ENCODE measurements at regions not wholly inside any gene's neighbourhood (a gene's known extent, or its start where the extent isn't known, plus 50 kb on each side); places are given as distances from the start of the nearest gene placed in this dataset.
"Not testable (repeated sequence)": the region's sequence is repeated elsewhere in the genome, so short reads cannot be mapped to it uniquely, and the experiment has no call there.

DNA sequence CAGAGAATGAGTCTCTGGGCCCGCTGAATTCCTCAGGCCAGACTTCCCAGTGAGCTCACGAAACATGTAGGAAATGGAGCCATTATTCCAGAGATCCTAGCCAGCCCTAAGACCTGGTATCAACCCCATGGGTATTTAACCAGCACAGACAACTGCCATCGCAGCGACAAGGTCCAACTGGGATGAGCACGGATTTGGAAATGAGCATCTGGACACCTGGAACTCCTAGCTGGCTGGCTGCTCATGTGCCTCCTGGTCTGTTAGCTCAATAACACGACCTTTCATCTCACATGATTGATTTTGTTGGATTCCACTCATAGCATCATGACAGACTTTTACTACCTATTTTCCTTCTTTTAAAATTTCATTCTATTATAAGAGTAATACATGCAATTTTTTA is 51.0 kb downstream of the POU3F3 start:
- no peak for DNase-seq (ENCODE audit: low spot score)
- no peak for FAIRE-seq

DNA sequence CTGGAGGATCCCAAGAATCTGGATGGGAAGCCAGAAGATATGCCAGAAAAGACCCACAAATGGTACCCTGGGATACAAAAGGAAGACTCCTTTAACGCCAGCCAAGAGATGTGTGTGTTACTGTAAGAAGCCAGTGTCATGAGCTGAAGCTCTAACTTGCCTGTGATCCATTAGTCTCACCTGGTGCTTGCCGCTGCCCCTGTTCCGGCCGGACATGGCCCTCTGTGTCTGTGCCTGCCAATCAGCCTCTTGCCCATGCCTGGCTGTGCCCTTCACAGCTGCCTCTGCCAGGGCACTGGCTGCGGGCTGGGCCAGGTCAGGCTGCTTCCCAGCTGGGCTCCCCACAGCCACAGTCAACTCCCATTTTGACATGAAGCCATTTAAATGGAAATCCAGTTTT is 55.4 kb downstream of the POU3F3 start:
- DNase-seq (ENCODE audit: low spot score), result no peak
- no peak for FAIRE-seq

DNA sequence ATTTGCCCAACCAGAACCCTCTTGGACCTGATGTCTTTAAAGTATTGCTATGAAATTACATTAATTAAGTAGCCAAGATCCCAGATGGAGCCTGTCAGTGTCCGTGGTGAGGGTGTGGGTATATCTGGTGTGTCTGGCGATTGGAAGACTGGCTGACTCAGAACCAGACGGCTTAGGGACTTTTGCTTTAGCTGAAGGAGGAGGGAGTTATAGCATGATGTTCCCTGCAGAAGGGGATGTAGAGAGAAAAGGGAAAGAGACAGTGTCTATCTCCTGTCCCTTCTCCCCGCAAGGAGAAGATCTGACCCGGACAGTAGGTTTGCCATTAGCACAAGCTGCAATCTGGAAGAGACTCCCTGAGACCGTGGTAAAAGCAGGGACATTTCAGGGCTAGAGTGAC is 60.6 kb downstream of the POU3F3 start:
- FAIRE-seq, result peak; percentile 13
- no peak for DNase-seq (ENCODE audit: low spot score)

DNA sequence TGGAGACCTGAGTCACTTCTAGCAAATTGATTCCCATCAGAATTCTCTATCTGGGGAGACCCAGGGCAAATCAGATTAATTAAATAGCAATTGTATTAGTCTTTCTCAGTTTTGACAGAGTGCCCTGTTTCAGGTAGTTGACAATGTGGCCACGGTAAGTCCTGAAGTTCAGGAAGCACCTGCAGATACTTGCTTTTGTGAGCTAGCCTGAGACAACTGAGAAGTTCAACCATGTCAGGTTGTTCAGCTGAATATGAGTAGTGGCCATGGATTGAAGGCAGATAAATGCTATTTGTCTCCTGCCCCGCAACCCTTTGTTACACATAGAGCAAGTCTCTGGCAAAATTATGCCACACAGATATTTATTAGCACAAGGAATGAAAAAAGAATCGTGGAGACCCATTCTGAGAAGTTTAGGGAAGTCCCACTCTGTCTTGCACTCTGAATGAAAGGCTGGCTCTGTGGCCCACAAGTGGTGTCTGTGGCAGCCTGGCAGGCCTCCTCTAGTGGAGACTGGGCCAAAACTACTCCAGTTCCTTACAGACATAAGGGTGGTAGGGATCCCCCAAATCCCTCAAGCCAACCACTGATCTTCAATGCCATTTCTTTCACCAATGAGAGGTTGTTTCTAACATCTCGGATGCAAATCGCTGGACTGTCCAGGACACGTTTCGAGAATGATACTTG is 61.3 kb downstream of the POU3F3 start:
- FAIRE-seq (no peak), DNase-seq (ENCODE audit: low spot score) (no peak)

DNA sequence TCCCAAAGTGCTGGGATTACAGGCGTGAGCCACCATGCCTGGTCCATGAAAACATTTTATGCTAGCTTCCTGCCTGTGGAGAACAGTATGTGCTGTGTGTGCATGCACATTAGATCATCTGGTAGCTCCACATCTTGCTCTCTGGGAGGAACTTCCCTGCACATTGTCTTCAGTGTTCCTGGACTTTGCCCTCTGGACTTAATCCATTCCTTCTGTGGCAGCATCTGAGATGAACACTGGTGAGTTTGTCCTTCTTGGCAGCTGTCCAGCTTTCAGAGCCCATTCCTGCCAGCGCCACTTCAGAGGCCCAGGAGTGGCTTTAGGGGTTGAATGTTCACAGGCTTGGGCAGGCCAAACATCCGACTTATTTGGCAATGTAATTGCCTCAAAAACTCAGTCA is 65.2 kb downstream of the POU3F3 start:
- FAIRE-seq, result no peak
- peak; percentile 21 for DNase-seq (ENCODE audit: low spot score)

DNA sequence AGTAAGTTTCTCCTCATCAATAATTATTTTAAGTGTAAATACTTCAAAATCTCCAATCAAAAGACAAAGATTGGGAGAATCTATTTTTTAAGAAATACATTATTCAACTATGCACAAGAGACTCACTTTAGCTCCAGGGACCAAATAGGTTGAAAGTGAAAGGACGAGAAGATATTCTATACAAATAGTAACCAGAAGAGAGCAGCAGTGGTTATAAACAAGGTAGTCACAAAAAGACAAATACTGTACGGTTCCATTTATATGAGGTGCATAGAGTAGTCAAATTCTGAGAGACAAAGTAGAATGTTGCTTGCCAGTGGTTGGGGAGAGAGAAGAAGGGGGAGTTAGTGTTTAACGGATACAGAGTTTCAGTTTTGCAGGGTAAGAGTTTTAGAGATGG is 69.8 kb downstream of the POU3F3 start:
- FAIRE-seq, result no peak

DNA sequence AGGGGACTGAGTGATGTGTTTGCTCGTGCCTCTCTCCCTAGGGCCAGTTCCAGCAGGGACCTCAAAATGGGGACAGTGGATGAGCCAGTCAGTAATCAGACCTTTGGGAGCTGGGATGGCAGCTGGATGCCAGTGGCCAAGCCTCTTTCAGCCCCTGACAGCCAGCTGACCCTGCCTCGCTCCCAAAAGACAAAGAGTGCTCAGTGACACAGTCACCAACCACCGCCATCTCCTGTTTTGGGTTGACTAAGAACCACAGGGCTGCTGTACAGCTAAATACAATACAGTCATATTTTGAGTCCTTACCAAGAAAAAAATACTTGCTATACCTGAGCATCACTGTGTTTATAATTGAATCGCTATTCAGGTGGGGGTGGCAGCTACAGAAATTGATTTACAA is 75.7 kb downstream of the POU3F3 start:
- FAIRE-seq (no peak), DNase-seq (ENCODE audit: low spot score) (no peak)

More for the DNA sequence above, 69.8 kb downstream of the POU3F3 start:
- DNase-seq (ENCODE audit: low spot score), result no peak

DNA sequence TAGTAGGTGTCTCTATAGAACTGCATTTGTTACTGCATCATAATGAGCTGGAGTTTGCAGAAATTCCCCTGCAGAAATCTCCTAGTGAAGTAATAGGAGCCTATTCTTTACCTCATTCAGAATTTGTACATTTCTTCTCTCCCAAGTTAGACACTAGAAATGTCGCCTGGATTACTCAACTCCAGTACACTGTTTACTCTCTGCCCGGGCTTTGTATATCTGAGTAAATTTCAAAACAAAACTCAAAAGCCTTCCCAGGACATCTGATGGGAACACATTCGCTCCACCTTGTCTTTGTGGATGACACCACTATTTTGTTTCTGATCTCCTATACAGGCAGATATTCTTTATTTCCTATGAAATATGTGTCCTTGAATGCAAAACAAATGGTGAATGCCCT is 76.8 kb downstream of the POU3F3 start:
- FAIRE-seq (no peak), DNase-seq (ENCODE audit: low spot score) (no peak)

DNA sequence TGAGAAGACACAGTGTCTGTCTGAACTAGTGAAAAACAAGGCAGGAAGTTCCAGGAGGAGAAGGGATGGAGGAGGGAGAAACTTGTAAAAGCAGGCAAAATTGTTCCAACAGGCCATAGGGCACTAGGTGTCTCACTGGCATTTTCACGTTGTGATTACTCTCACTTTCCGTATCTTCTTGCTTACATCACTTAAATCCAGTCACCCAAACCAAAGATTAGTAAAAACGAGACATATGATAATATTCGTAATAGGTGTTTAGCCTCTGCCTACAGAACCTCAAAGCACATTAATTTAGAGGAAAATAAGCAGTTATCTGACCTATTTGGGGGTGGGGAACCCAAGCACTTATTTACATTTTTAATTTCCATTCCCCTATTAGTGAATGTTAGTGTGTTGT is 78.3 kb downstream of the POU3F3 start:
- DNase-seq (ENCODE audit: low spot score) (no peak), FAIRE-seq (peak; percentile 67)

DNA sequence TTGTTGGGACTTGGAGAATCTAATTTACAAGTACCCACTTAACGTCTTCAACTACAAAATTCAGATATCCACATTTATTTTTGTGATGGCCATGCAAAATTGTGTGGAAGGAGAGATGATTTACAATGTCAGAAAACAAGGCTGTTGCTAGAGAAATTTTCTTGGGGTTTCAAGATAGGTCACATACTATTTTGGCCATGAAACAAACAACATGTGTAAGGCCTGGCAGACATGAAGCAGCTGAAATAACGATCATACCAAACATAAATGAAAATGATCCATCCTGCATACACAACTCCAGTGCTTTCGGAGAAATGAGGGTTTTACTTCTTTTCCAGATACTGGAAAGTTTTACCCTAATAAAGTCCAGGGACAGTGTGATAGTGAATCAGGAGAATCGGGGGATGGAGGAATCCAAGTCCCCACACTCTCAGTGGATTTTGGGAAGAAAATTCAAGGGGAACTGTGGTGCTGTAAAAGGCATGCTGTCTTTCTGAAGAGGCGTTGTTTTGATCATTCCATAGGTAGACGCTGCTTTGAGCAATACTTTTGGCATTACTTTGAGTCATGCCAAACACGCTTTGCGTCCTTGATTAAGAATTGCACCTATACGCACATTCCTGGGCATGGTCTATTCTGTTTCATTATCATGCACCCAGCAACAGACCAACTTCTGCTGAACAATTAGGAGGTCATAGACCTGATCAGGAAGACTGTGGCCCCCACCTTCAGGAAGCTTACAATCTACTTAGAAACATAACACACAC is 79.4 kb downstream of the POU3F3 start:
- no peak for FAIRE-seq

DNA sequence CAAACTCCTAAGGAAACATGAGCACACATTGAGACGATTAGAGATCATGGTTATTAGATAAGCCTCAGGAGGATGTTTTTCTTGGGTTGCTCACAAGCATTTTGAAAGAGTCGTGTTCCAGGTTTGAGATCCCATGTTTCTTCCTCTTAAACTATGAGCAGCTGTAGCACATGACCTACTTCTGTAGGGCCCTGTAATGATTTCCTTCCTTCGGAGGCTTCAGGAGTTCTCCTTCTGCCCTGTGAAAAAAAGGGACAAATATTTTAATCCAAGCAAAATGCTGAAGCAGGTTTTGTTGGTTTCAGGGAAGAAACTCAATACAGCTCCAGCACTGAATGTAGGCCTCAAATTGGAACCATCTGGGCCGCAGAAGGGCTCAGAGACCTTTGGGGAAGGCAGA is 82.6 kb downstream of the POU3F3 start:
- FAIRE-seq, result no peak
- DNase-seq (ENCODE audit: low spot score), result no peak

More for the DNA sequence above, 79.4 kb downstream of the POU3F3 start:
- no peak for DNase-seq (ENCODE audit: low spot score)

DNA sequence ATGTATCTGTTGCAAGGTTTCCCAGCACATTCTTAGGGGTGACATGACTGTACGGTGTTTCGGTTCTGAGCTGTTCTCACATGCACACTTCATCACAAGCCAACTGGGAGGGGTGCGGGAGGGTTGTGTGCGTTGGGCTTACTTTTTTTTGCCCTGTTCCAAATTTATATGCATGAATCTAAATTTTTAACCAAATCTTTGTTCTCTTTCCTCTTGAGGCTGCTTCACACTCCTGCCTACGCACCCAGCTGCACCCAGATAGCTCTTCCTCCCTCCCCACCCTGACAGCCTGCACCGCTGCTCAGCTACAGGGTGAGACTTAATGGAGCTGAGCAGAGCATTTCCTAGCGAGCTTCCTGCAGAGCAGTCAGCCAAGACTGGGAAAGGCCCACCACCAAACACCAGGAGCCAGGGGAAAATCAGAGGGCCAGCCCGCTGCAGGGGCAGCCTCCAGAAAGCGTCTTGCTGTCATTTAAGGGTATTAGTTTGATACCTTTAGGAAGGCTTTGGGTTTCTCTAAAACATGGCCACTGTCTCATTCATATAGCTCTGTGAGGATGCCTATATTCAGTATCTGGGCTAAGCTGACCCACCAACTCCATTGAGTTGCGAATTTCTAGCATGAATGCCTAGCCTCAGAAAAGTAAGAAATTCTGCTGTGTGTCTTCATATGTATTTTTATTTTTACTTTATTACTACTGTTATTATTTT is 84.5 kb downstream of the POU3F3 start:
- FAIRE-seq (no peak), DNase-seq (ENCODE audit: low spot score) (no peak)

DNA sequence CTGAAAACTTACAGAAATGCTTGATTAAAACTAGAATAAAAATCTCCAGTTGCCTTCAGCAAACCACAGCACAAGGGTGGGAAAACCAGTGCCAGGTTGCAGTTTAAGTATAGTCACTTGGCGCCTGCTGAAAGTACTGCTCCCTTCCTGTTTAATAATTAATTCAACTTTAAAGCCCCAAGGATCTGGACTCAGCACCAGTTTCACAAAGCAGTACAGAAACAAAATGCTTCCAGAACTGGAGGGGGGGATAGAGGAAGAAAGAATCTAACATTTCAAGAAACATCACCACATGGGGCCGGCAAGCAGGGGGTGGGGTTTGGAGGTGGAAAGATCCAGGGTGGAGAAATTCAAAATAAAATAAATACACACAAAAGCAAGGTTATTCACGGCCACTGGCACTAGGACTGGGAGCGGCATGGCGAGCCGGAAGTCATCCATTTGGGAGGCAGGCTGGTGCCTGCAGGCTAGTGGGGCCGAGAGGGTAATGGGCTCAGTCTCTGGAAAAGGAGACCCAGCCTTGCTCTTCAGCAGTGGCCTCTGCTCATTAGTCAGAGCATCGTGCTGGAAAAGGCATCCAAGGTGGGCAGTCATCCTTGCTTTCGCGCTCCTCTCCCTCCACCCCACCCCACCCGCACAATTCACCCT is 85.8 kb downstream of the POU3F3 start:
- DNase-seq (ENCODE audit: low spot score), result no peak
- FAIRE-seq, result peak; percentile 46

DNA sequence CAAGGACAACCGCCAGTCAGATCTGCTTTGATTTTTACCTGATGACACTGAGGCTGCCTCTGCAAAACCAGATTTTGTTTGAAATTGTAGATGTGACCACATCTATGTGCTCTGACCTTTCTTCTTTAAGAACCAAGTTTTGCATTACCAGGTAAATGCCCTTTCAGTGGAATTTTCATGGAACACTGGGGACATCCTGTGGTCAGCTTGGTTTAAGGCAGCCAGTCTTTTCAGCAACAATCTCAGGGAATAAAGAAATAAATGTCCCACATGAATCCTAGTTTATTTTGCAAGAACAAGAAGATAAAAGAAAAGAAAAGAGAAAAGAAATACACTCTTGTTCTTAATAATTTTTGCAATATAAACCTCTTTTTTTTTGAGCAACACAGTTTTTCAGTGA is 90.6 kb downstream of the POU3F3 start:
- DNase-seq (ENCODE audit: low spot score), result peak; percentile 62
- no peak for FAIRE-seq

DNA sequence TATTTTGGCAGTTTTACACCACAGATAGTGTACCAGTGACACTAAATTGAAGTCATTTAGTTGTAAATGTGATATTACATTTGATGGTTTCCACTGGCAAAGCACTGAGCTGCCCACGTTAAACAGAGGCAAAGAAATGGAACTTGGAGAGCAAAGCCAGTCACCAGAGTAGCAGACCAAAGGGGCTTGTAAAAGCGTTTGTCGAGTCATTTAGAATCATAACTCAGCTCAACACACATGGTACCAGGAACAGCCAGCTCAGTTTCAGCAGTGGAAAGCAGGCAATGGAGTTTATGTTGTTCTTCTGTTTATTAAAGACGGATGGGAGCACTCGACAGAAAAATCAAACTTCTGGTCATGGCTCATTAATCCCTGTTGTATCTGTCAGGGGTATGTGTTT is 91.2 kb downstream of the POU3F3 start:
- FAIRE-seq, result no peak
- no peak for DNase-seq (ENCODE audit: low spot score)

DNA sequence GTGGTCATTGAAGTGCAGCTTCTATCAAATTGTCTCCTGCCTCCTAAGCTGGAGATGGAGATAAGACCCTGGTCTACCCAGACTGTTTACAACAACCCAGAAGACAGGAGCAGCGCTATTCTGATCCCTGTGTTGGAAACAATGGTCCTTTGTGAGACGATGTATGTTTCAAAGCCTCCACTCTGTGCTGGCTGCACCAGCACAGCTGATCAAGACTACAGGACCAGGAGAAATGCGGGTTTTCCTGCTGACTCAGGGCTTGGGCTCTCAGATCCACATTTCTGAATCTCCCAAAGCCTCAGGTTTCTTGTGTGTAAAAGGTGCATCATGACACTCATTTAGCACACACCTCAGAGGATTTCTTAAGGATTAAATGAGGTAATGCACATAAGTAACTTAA is 92.0 kb downstream of the POU3F3 start:
- FAIRE-seq (no peak), DNase-seq (ENCODE audit: low spot score) (peak; percentile 53)

DNA sequence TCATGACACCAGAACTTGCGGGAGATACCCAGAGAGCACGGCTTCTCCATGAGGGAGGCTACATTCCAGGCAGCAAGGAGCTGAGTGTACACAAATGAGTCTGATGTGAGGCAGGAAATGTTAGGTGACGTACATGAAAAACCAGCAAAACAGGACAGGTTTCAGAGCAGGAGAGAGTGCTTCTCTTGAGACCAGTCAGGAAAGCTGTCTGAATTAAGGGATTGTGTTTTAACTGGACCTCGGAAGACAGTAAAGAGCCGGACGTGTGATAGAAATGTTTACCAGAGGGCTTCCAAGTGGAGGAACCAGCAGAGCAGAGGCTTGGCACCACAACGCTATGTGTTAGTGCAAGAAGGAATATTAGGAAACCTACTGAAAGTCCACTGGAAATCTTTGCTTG is 90.4 kb upstream of the MRPS9 start:
- FAIRE-seq, result peak; percentile 87
- DNase-seq (ENCODE audit: low spot score), result not testable (repeated sequence)

DNA sequence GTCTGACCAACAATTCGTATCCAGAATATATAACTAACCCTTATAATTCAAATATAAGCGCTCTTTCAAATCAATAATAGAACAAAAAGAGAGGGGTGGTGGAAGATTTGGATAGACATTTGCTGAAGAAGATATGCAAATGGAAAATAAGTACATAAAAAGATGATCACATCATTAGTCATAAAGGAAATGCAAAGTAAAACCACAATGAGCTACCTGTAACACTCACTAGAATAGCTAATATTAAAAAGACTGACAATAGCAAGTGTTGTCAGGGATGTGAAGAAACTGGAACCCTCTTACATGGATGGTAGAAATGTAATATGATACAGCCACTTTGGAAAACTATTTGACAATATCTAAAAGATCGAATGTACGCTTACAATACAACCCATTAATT is 84.9 kb upstream of the MRPS9 start:
- FAIRE-seq (no peak), DNase-seq (ENCODE audit: low spot score) (no peak)

DNA sequence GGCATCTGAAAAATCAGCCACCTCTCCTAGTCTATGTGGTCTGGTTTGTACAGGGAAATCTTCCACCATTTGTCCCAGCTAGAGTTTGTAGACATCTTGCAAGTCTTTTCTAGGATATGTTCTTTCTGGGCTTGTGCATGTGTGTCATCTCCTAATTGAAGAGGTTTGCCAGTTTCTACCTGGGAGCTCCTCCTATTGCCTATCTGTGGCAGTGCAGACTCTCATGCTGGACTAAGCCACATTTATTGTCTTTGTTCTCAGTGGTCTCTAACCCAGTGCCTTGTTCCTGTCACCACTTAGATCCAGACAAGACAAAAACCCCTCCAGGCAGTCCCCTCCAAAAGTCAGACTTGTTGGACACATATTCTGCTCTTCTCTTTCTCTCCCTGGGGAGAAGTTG is 72.0 kb upstream of the MRPS9 start:
- no peak for DNase-seq (ENCODE audit: low spot score)
- FAIRE-seq, result no peak

DNA sequence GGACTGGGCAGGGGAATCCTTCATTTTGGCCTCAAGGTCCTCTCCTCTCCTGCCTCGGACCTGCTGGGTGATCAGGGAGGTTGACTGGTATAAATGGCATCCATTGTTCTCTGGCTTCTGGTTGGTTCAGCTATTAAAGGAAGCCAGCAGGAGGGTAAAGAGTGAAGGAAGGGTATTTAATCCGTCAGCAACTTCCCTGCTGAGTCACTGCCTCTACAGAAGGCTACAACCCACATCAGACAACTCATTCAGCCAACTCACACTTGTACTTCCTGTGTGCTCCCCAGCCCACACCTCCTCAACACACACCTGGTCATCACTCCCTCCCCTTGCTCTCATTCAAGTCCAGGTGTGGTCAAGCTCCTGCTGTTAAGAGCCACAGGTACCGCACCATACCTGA is 68.3 kb upstream of the MRPS9 start:
- peak; percentile 85 for FAIRE-seq
- peak; percentile 80 for DNase-seq (ENCODE audit: low spot score)

DNA sequence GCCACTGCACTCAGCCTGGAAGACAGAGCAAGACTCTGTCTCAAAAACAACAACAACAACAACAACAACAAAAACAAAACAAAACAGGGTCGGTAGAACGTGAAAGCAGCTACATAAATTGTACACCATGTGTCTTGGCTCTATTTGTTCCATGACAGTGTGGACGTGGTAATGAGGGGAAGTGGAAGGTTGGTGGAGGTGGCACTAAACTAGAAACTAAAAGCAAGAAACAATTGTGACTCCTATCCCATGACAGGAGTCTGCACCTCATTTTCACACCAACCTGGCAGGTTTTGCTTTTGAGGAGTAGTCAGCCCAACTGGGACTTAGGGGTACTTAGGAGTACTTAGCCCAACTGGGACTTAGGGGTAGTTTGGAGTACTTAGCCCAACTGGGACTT is 62.5 kb upstream of the MRPS9 start:
- DNase-seq (ENCODE audit: low spot score), result no peak
- FAIRE-seq, result no peak

DNA sequence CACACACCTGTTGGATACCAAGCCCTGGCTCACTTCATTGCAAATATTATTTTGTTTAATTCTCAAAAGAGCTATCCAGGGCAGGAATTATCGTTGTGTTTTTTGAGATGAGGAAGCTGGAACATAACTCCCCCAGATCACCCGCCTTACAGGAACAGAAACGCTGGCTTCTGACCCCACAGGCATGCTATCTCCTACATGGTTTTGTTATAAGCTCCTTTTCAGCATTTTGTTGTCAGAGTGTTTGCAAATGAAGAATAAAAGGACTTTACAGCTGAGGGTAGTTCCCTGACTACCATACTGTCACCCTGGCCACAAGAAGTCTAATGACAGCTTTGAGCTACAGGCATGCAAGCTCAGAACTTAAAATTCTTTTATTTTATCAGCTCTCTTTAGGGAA is 62.0 kb upstream of the MRPS9 start:
- FAIRE-seq (no peak), DNase-seq (ENCODE audit: low spot score) (no peak)
